BE2C (cell line): ENCODE measurements at regions not wholly inside any gene's neighbourhood (a gene's known extent, or its start where the extent isn't known, plus 50 kb on each side); places are given as distances from the start of the nearest gene placed in this dataset.

ENCODE experiments used
- DNase-seq: peaks from one replicate; pipeline ENCODE4 v3.0.0-alpha.2; 2020
- H3K27me3 ChIP-seq: fragments of 250-450 bp; sonication (Bioruptor Pico); 2 replicates; pipeline ENCODE4 v1.5.1; 2020; ENCODE audit warnings: mild to moderate bottlenecking
- H3K36me3 ChIP-seq: fragments of 250-450 bp; sonication (Bioruptor Pico); 2 replicates; pipeline ENCODE4 v1.5.1; 2020; ENCODE audit warnings: mild to moderate bottlenecking
- H3K4me1 ChIP-seq: fragments of 250-450 bp; sonication (Bioruptor Pico); 2 replicates; pipeline ENCODE4 v1.5.1; 2020
- H3K4me3 ChIP-seq: 2 replicates; pipeline ENCODE4 v1.5.1; 2011; ENCODE audit warnings: low read depth, low read length
- H3K9me3 ChIP-seq: fragments of 250-450 bp; sonication (Bioruptor Pico); 2 replicates; pipeline ENCODE4 v1.5.1; 2020
- CTCF ChIP-seq: IDR thresholded peaks from 2 replicates; pipeline ENCODE4 v1.5.1; 2012; ENCODE audit warnings: mild to moderate bottlenecking, low read depth, low read length

GRCh38 chr2:120785228-120785966 is 49.7 kb downstream of the GLI2 start:
- no peak overlapping the region for H3K4me3 ChIP-seq
- no peak for DNase-seq
- TF ChIP-seq CTCF = no peak
- no peaks in the 10 kb centered on the region for H3K36me3 ChIP-seq
- no peaks in the 10 kb centered on the region for H3K9me3 ChIP-seq
- H3K27me3 ChIP-seq = no peaks in the 10 kb centered on the region
- H3K4me1 ChIP-seq = peaks cover 13% of the 10 kb centered on the region

GRCh38 chr2:120786038-120786960 is 50.6 kb downstream of the GLI2 start:
- H3K9me3 ChIP-seq = no peaks in the 10 kb centered on the region
- TF ChIP-seq CTCF = no peak
- no peaks in the 10 kb centered on the region for H3K27me3 ChIP-seq
- DNase-seq = no peak
- H3K4me1 ChIP-seq = peaks cover 9% of the 10 kb centered on the region; the same call in 1 of the 2 replicates
- no peaks in the 10 kb centered on the region for H3K36me3 ChIP-seq
- no peak overlapping the region for H3K4me3 ChIP-seq

- Histone ChIP-seq H3K4me3 (no peak overlapping the region), H3K9me3 (no peaks in the 10 kb centered on the region), H3K36me3 (no peaks in the 10 kb centered on the region), H3K4me1 (peaks cover 9% of the 10 kb centered on the region; the same call in 1 of the 2 replicates), H3K27me3 (no peaks in the 10 kb centered on the region)
- TF ChIP-seq CTCF = no peak
- no peak for DNase-seq
Measured at GRCh38 chr2:120787111-120787821, 51.6 kb downstream of the GLI2 start.

- Histone ChIP-seq H3K9me3 (no peaks in the 10 kb centered on the region), H3K36me3 (no peaks in the 10 kb centered on the region), H3K4me3 (no peak overlapping the region), H3K4me1 (peaks cover 9% of the 10 kb centered on the region; the same call in 1 of the 2 replicates), H3K27me3 (no peaks in the 10 kb centered on the region)
- DNase-seq = no peak
- TF ChIP-seq CTCF = no peak
Measured at GRCh38 chr2:120787822-120788700, 52.4 kb downstream of the GLI2 start.

- Histone ChIP-seq H3K4me3 (no peak overlapping the region), H3K36me3 (no peaks in the 10 kb centered on the region), H3K4me1 (peaks cover 2% of the 10 kb centered on the region; the same call in 1 of the 2 replicates), H3K9me3 (no peaks in the 10 kb centered on the region), H3K27me3 (no peaks in the 10 kb centered on the region)
- TF ChIP-seq CTCF = no peak
- DNase-seq = no peak
Measured at GRCh38 chr2:120791243-120791961, 55.7 kb downstream of the GLI2 start.
